HepG2 (cell line): ENCODE measurements at regions not wholly inside any gene's neighbourhood (a gene's known extent, or its start where the extent isn't known, plus 50 kb on each side); places are given as distances from the start of the nearest gene placed in this dataset.

ENCODE experiments used
- ATAC-seq: fragments of 200-7000 bp; cut with Tn5 transposase; 3 replicates; pipeline ENCODE4 v1.9.1; 2020; ENCODE audit warnings: mild to moderate bottlenecking, moderate library complexity
- BruUV-seq: library from RNA; stranded (reverse); fragments of 400-500 nt; replicated peaks from 2 replicates; lab custom pipeline; 2021; lab: Mats Ljungman, UMichigan
- CTCF ChIA-PET: fragments of 300-600 bp; formaldehyde crosslinking; extraction: SDS; loops from one replicate; lab custom pipeline; 2021; ENCODE audit warnings: low total read pairs, inconsistent platforms, low intra/inter-chr PET ratio; lab: Yijun Ruan, JAX
- POLR2A ChIA-PET: fragments of 350-600 bp; sonication (Branson Sonifier 250); formaldehyde crosslinking; loops from one replicate; lab custom pipeline; 2020; ENCODE audit warnings: antibody characterized with exemption, inconsistent platforms; lab: Yijun Ruan, JAX
- DNase-seq: peaks from one replicate; pipeline ENCODE4 v3.0.0-alpha.2; 2015; ENCODE audit warnings: low spot score
- FAIRE-seq: peaks from 3 replicates; lab custom pipeline; 2011; peaks lifted over from hg19 to GRCh38; lab: Jason Lieb, UNC
- H2AFZ ChIP-seq: one replicate; pipeline ENCODE4 v1.6.1; 2011; ENCODE audit warnings: low read length, inconsistent platforms
- H3K27ac ChIP-seq: fragments of 300-600 bp; 3 replicates; pipeline ENCODE4 v1.8.0; 2011; ENCODE audit warnings: mixed run types, mild to moderate bottlenecking, mixed read lengths, low read length, inconsistent platforms; ENCODE audit not compliant: insufficient read depth; ENCODE audit errors: extremely low read length
- H3K27me3 ChIP-seq, 2 experiments: fragments of 200-600 bp in 1 of 2; 2 replicates in 1 of 2; 3 replicates in 1 of 2; pipeline versions ENCODE4 v1.6.0 to v1.8.0; 2011; ENCODE audit warnings: low read length in 2 of 2, mild to moderate bottlenecking in 2 of 2, moderate library complexity in 2 of 2, inconsistent platforms in 1 of 2; ENCODE audit not compliant: insufficient read depth in 2 of 2, control insufficient read depth in 1 of 2
- H3K36me3 ChIP-seq, 2 experiments: fragments of 200-600 bp in 1 of 2; replicated peaks in 1 of 2; 2 replicates in 1 of 2; 3 replicates in 1 of 2; pipeline versions ENCODE4 v1.5.1 to v1.8.0; 2011; ENCODE audit warnings: low read length in 2 of 2, inconsistent platforms in 1 of 2; ENCODE audit not compliant: insufficient read depth in 2 of 2, control insufficient read depth in 1 of 2
- H3K4me1 ChIP-seq: 2 replicates; pipeline ENCODE4 v1.5.1; 2012; ENCODE audit warnings: low read length, inconsistent platforms; ENCODE audit not compliant: insufficient read depth
- H3K4me2 ChIP-seq: 2 replicates; pipeline ENCODE4 v1.6.0; 2011; ENCODE audit warnings: low read depth, low read length, inconsistent platforms
- H3K4me3 ChIP-seq, 3 experiments: fragments of 200-600 bp in 1 of 3; sonication (generic), shearing (Covaris generic) in 1 of 3; replicated peaks in 1 of 3; 2 replicates each; pipeline ENCODE4 v1.5.1; 2011 to 2016; ENCODE audit warnings: low read length in 3 of 3, inconsistent platforms in 2 of 3, low read depth in 2 of 3, mild to moderate bottlenecking in 2 of 3, control low read depth in 1 of 3, mixed read lengths in 1 of 3; ENCODE audit not compliant: insufficient read depth in 1 of 3
- H3K79me2 ChIP-seq: one replicate; pipeline ENCODE4 v1.6.1; 2011; ENCODE audit warnings: low read length, inconsistent platforms; ENCODE audit not compliant: insufficient read depth
- H3K9ac ChIP-seq: 2 replicates; pipeline ENCODE4 v1.6.0; 2011; ENCODE audit warnings: mild to moderate bottlenecking, low read depth, low read length, inconsistent platforms; ENCODE audit not compliant: insufficient read depth
- H3K9me3 ChIP-seq: 2 replicates; pipeline ENCODE4 v1.5.1; 2012; ENCODE audit warnings: mild to moderate bottlenecking, low read length
- H4K20me1 ChIP-seq: 2 replicates; pipeline ENCODE4 v1.6.0; 2011; ENCODE audit warnings: inconsistent platforms, mild to moderate bottlenecking, low read length, moderate library complexity; ENCODE audit not compliant: insufficient read depth
- CBX5 ChIP-seq: sonication (generic); formaldehyde crosslinking; IDR thresholded peaks from 2 replicates; pipeline ENCODE4 v1.4.0; 2020; ENCODE audit warnings: missing genetic modification reagents, borderline replicate concordance
- ELF4 ChIP-seq: sonication (generic); formaldehyde crosslinking; IDR thresholded peaks from 2 replicates; pipeline ENCODE4 v1.5.0; 2020; ENCODE audit warnings: missing genetic modification reagents, mild to moderate bottlenecking, moderate library complexity, borderline replicate concordance
- FOXA1 ChIP-seq, 2 experiments: fragments of 450-650 bp in 1 of 2; sonication (generic) in 1 of 2; formaldehyde crosslinking in 1 of 2; IDR thresholded peaks; 2 replicates each; pipeline versions ENCODE4 v1.4.0 to v1.6.1; 2016 to 2020; ENCODE audit warnings: missing genetic modification reagents in 1 of 2
- KDM3A ChIP-seq: IDR thresholded peaks from 2 replicates; pipeline ENCODE4 v1.6.1; 2018; ENCODE audit warnings: low read depth, missing compliant biosample characterization
- SALL2 ChIP-seq: sonication (generic); formaldehyde crosslinking; IDR thresholded peaks from 2 replicates; pipeline ENCODE4 v1.8.1; 2023; ENCODE audit warnings: mild to moderate bottlenecking, missing genetic modification reagents, inconsistent platforms
- SOX5 ChIP-seq: IDR thresholded peaks from 2 replicates; pipeline ENCODE4 v1.6.1; 2016; ENCODE audit warnings: borderline replicate concordance
- TP53 ChIP-seq: sonication (generic); formaldehyde crosslinking; conservative IDR thresholded peaks from 2 replicates; pipeline ENCODE4 v1.4.0; 2020; ENCODE audit warnings: missing genetic modification reagents
- ZMYM2 ChIP-seq: sonication (generic); formaldehyde crosslinking; IDR thresholded peaks from 2 replicates; pipeline ENCODE4 v1.8.0; 2022; ENCODE audit warnings: mild to moderate bottlenecking, missing genetic modification reagents
- ZNF30 ChIP-seq: sonication (generic); formaldehyde crosslinking; IDR thresholded peaks from 2 replicates; pipeline ENCODE4 v1.5.0; 2020; ENCODE audit warnings: mild to moderate bottlenecking, missing genetic modification reagents
- ZNF317 ChIP-seq: sonication (generic); formaldehyde crosslinking; IDR thresholded peaks from 2 replicates; pipeline ENCODE4 v1.5.0; 2020; ENCODE audit warnings: mild to moderate bottlenecking, missing genetic modification reagents
- ZNF460 ChIP-seq: sonication (generic); formaldehyde crosslinking; IDR thresholded peaks from 2 replicates; pipeline ENCODE4 v1.5.1; 2020; ENCODE audit warnings: missing genetic modification reagents, mild to moderate bottlenecking, borderline replicate concordance
- ZNF629 ChIP-seq: sonication (generic); formaldehyde crosslinking; conservative IDR thresholded peaks from 2 replicates; pipeline ENCODE4 v1.5.0; 2020; ENCODE audit warnings: missing genetic modification reagents
- WGBS: methylation state at CpG from one replicate; pipeline ENCODE4 v1.1.6; 2017; ENCODE audit warnings: low lambda C conversion rate; 5-methylcytosine and 5-hydroxymethylcytosine counted together
- in situ Hi-C: cut with HindIII; loops from 2 replicates; pipeline ENCODE4 v1.10.0; 2017; ENCODE audit warnings: low pct_unique_long_range_greater_than_20kb; ENCODE audit not compliant: extremely low pct_ligation_motif_present
- intact Hi-C: fragments of 100-400 bp; cut with micrococcal nuclease; formaldehyde crosslinking; loops from one replicate; pipeline ENCODE4 v1.10.0; 2022; ENCODE audit not compliant: unreplicated experiment
- TF ChIP-seq, protein P1 (sequence below): sonication (generic); formaldehyde crosslinking; IDR thresholded peaks from 2 replicates; pipeline ENCODE4 v1.8.0; 2022; ENCODE audit warnings: low read depth, missing genetic modification reagents
- TF ChIP-seq, protein P2 (sequence below): sonication (generic); formaldehyde crosslinking; IDR thresholded peaks from 2 replicates; pipeline ENCODE4 v1.4.0; 2020; ENCODE audit warnings: missing genetic modification reagents, borderline replicate concordance
- TF ChIP-seq, protein P3 (sequence below): sonication (generic); formaldehyde crosslinking; IDR thresholded peaks from 2 replicates; pipeline ENCODE4 v1.4.0; 2020; ENCODE audit warnings: mild to moderate bottlenecking, missing genetic modification reagents
- TF ChIP-seq, protein P4 (sequence below): IDR thresholded peaks from 2 replicates; pipeline ENCODE4 v1.6.1; 2016; ENCODE audit warnings: missing compliant biosample characterization, missing genetic modification reagents, borderline replicate concordance

DNA sequence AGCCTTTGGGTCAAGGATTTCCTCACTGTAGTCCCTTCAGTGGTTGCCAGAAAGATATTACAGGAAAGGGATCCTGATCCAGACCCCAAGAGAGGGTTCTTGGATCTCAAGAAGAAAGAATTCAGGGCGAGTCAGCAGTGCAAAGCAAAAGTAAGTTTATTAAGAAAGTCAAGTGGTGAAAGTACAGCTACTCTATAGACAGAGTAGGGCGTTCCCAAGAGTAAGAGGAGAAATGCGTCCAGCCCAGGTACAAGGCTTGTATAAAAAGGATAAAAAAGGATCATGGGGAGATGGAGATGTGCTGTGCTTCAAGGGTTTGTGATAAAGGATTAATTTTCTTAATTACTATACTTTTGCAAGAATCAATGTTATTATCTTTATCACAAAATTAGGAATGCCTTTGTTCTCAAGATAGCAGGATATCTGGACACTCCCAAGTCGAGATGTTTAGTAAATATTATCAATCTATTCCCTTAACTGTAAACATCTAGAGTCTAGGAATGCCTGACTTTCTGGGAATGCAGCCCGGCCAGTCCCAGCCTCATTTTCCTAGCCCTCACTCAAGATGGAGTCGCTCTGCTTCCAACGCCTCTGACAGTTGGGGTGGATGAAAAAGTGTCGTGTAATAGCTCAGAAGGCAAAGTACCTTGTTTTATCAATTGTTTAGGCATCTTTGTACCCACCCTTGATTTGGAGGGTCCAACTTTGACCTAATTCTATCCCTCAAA lies 360.7 kb downstream of the GPM6A start (continued):
- TF ChIP-seq, protein P1, sequence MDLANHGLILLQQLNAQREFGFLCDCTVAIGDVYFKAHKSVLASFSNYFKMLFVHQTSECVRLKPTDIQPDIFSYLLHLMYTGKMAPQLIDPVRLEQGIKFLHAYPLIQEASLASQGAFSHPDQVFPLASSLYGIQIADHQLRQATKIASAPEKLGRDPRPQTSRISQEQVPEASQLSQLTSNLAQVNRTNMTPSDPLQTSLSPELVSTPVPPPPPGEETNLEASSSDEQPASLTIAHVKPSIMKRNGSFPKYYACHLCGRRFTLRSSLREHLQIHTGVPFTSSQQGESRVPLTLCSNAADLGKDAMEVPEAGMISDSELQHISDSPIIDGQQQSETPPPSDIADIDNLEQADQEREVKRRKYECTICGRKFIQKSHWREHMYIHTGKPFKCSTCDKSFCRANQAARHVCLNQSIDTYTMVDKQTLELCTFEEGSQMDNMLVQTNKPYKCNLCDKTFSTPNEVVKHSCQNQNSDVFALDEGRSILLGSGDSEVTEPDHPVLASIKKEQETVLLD, result no peak

DNA sequence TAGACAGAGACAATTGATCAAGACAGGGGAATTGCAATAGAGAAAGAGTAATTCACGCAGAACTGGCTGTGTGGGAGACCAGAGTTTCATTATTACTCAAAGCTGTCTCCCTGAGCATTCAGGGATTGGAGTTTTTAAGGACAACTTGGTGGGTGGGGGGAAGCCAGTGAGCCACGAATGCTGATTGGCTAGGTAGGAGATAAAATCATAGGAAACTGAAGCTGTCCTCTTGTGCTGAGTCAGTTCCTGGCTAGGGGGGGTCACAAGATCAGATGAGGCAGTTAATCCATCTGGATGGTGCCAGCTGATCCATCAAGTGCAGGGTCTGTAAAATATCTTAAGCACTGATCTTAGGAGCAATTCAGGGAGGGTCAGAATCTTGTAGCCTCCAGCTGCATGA lies 358.6 kb downstream of the GPM6A start:
- WGBS, result 7% methylated on average over 2 of the region's 2 CpGs
- Histone ChIP-seq H3K9me3 (peaks cover 57% of the 10 kb centered on the region; the same call in 1 of the 2 replicates), H3K27me3 (no peaks in the 10 kb centered on the region), H3K79me2 (no peaks in the 10 kb centered on the region), H2AFZ (no peak overlapping the region), H3K9ac (no peak overlapping the region), H4K20me1 (no peaks in the 10 kb centered on the region), H3K4me2 (no peak overlapping the region), H3K36me3 (no peaks in the 10 kb centered on the region), H3K4me1 (no peaks in the 10 kb centered on the region), H3K4me3 (no peak overlapping the region), H3K27ac (no peak overlapping the region)
- no peak for FAIRE-seq
- ChIA-PET CTCF (no interaction called here), POLR2A (no interaction called here)
- intact Hi-C loops (no loop called here), in situ Hi-C loops (no loop called here)
- no TSS peak for BruUV-seq
- no peak for DNase-seq
- ATAC-seq, result no peak
- TF ChIP-seq SALL2 (CRISPR knock-in tag), result no peak
- TF ChIP-seq SOX5 (CRISPR knock-in tag), result no peak
- no peak for TF ChIP-seq FOXA1 (IDR thresholded peaks at IDR 0.05)
- no peak for TF ChIP-seq FOXA1 (CRISPR knock-in tag; IDR thresholded peaks at IDR 0.05)
- TF ChIP-seq ZNF317 (CRISPR knock-in tag), result no peak
- no peak for TF ChIP-seq ZNF460 (CRISPR knock-in tag)
- TF ChIP-seq, protein P2, sequence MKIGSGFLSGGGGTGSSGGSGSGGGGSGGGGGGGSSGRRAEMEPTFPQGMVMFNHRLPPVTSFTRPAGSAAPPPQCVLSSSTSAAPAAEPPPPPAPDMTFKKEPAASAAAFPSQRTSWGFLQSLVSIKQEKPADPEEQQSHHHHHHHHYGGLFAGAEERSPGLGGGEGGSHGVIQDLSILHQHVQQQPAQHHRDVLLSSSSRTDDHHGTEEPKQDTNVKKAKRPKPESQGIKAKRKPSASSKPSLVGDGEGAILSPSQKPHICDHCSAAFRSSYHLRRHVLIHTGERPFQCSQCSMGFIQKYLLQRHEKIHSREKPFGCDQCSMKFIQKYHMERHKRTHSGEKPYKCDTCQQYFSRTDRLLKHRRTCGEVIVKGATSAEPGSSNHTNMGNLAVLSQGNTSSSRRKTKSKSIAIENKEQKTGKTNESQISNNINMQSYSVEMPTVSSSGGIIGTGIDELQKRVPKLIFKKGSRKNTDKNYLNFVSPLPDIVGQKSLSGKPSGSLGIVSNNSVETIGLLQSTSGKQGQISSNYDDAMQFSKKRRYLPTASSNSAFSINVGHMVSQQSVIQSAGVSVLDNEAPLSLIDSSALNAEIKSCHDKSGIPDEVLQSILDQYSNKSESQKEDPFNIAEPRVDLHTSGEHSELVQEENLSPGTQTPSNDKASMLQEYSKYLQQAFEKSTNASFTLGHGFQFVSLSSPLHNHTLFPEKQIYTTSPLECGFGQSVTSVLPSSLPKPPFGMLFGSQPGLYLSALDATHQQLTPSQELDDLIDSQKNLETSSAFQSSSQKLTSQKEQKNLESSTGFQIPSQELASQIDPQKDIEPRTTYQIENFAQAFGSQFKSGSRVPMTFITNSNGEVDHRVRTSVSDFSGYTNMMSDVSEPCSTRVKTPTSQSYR (CRISPR knock-in tag), result no peak
- TF ChIP-seq ZNF30 (CRISPR knock-in tag), result no peak
- TF ChIP-seq, protein P3, sequence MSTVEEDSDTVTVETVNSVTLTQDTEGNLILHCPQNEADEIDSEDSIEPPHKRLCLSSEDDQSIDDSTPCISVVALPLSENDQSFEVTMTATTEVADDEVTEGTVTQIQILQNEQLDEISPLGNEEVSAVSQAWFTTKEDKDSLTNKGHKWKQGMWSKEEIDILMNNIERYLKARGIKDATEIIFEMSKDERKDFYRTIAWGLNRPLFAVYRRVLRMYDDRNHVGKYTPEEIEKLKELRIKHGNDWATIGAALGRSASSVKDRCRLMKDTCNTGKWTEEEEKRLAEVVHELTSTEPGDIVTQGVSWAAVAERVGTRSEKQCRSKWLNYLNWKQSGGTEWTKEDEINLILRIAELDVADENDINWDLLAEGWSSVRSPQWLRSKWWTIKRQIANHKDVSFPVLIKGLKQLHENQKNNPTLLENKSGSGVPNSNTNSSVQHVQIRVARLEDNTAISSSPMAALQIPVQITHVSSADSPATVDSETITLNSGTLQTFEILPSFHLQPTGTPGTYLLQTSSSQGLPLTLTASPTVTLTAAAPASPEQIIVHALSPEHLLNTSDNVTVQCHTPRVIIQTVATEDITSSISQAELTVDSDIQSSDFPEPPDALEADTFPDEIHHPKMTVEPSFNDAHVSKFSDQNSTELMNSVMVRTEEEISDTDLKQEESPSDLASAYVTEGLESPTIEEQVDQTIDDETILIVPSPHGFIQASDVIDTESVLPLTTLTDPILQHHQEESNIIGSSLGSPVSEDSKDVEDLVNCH, result no peak
- TF ChIP-seq KDM3A (CRISPR knock-in tag), result no peak
- TF ChIP-seq TP53, result no peak
- no peak for TF ChIP-seq ZMYM2 (CRISPR knock-in tag)
- no peak for TF ChIP-seq ELF4
- TF ChIP-seq, protein P4, sequence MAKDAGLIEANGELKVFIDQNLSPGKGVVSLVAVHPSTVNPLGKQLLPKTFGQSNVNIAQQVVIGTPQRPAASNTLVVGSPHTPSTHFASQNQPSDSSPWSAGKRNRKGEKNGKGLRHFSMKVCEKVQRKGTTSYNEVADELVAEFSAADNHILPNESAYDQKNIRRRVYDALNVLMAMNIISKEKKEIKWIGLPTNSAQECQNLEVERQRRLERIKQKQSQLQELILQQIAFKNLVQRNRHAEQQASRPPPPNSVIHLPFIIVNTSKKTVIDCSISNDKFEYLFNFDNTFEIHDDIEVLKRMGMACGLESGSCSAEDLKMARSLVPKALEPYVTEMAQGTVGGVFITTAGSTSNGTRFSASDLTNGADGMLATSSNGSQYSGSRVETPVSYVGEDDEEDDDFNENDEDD (CRISPR knock-in tag), result no peak
- no peak for TF ChIP-seq CBX5 (CRISPR knock-in tag)
- no peak for TF ChIP-seq ZNF629
